ENCODE measurements at regions not wholly inside any gene's neighbourhood (a gene's known extent, or its start where the extent isn't known, plus 50 kb on each side); places are given as distances from the start of the nearest gene placed in this dataset.

- no peaks in the 10 kb centered on the region for H3K4me1 ChIP-seq (replicated peaks in 1 of 2; ENCODE audit: control insufficient read depth in 2 of 2, insufficient read depth in 2 of 2, low read length in 2 of 2)
- FAIRE-seq = no peak
- intact Hi-C loops (cut with micrococcal nuclease) = no loop called here
Observed at GRCh38 chr13:88801361-88801760, 1130.2 kb downstream of the SLITRK5 start.

More at GRCh38 chr13:88801361-88801760, 1130.2 kb downstream of the SLITRK5 start:
- TF ChIP-seq ZEB2 (IDR thresholded peaks at IDR 0.05) (no peak), CC2D1A (IDR thresholded peaks at IDR 0.05) (no peak), ZNF551 (CRISPR knock-in tag; IDR thresholded peaks at IDR 0.05) (no peak), ZNF586 (CRISPR knock-in tag; conservative IDR thresholded peaks at IDR 0.05) (no peak), NCOR1 (IDR thresholded peaks at IDR 0.05) (no peak), BRF2 (IDR thresholded peaks at IDR 0.05; ENCODE audit: borderline replicate concordance, insufficient read depth, insufficient read length) (no peak), ZNF165 (CRISPR knock-in tag; IDR thresholded peaks at IDR 0.05; ENCODE audit: borderline replicate concordance) (no peak), BRF1 (IDR thresholded peaks at IDR 0.05; ENCODE audit: borderline replicate concordance, extremely low read depth, insufficient read length) (no peak), ESRRB (CRISPR knock-in tag; IDR thresholded peaks at IDR 0.05; ENCODE audit: borderline replicate concordance) (no peak)
- ChIA-PET POLR2A (no interaction called here), CTCF (ENCODE audit: low intra/inter-chr PET ratio) (no interaction called here)
- Histone ChIP-seq H3K79me2 (ENCODE audit: control insufficient read depth, insufficient read depth, low read length) (no peaks in the 10 kb centered on the region), H2AFZ (ENCODE audit: low read depth, low read length) (no peak overlapping the region), H3K4me2 (ENCODE audit: insufficient read depth, low read length) (no peak overlapping the region), H3K9me1 (ENCODE audit: control insufficient read depth, insufficient read depth, low read length) (no peaks in the 10 kb centered on the region), H3K27me3 (ENCODE audit: control insufficient read depth in 2 of 2, insufficient read depth in 2 of 2, low read length in 2 of 2) (no peaks in the 10 kb centered on the region), H3K9me3 (replicated peaks; ENCODE audit: control insufficient read depth, insufficient read depth, low read depth, low read length) (no peaks in the 10 kb centered on the region; the same call in 1 of the 2 replicates), H4K20me1 (replicated peaks; ENCODE audit: control insufficient read depth, insufficient read depth, low read length) (no peaks in the 10 kb centered on the region), H3K4me3 (no peak overlapping the region), H3K9ac (ENCODE audit: insufficient read depth in 1 of 2, low read depth in 2 of 2, low read length in 2 of 2) (no peak overlapping the region), H3K36me3 (ENCODE audit: control insufficient read depth, insufficient read depth, low read length) (no peaks in the 10 kb centered on the region), H3K27ac (ENCODE audit: extremely low read depth, low read depth, low read length) (no peak overlapping the region)
- DNase-seq (ENCODE audit: extremely low read depth in 1 of 4, low spot score in 3 of 4) (no peak), ATAC-seq (no peak)
- in situ Hi-C loops (cut with MboI) = no loop called here
- BruUV-seq (replicated peaks) = no TSS peak
- WGBS (ENCODE audit: insufficient coverage, low coverage, missing lambda C conversion rate) = 8% methylated on average over 1 of the region's 1 CpG

All from K562 (cell line).